Activated CD8-positive, alpha-beta memory T cell treated with anti-CD3 and anti-CD28 coated beads, Interleukin-2, amount 10 ng/mL, durations not matched to agents 7 days and 5 days (primary cell): ENCODE measurements at regions not wholly inside any gene's neighbourhood (a gene's known extent, or its start where the extent isn't known, plus 50 kb on each side); places are given as distances from the start of the nearest gene placed in this dataset.

Experiments used
- ATAC-seq: fragments of 150-1000 bp; cut with Tn5 transposase; one replicate; pipeline ENCODE4 v1.10.0; 2021; ENCODE audit warnings: moderate library complexity
- CTCF ChIA-PET: fragments of 350-600 bp; sonication (Branson Sonifier 250); formaldehyde crosslinking; loops from one replicate; lab custom pipeline; 2021; ENCODE audit warnings: antibody characterized with exemption; lab: Charles Lee
- DNase-seq: peaks from one replicate; pipeline ENCODE4 v3.0.0-alpha.2; 2020
- H3K27ac Mint-ChIP-seq: one replicate; pipeline ENCODE4 v1.8.0; 2021; ENCODE audit warnings: mild to moderate bottlenecking, mixed read lengths
- H3K27me3 Mint-ChIP-seq: one replicate; pipeline ENCODE4 v1.8.0; 2021; ENCODE audit warnings: mixed read lengths
- H3K36me3 Mint-ChIP-seq: one replicate; pipeline ENCODE4 v1.8.0; 2021; ENCODE audit warnings: mild to moderate bottlenecking, mixed read lengths
- H3K4me1 Mint-ChIP-seq: one replicate; pipeline ENCODE4 v1.8.0; 2021; ENCODE audit warnings: mixed read lengths
- H3K4me3 Mint-ChIP-seq: one replicate; pipeline ENCODE4 v1.8.0; 2021; ENCODE audit warnings: mild to moderate bottlenecking, moderate library complexity, mixed read lengths
- H3K9me3 Mint-ChIP-seq: one replicate; pipeline ENCODE4 v1.8.0; 2022; ENCODE audit warnings: low read depth, mixed read lengths

GRCh38 chr16:27699540-27699939, 149.6 kb downstream of the KATNIP start:
- H3K36me3 Mint-ChIP-seq = no peaks in the 10 kb centered on the region
- no peak overlapping the region for H3K4me3 Mint-ChIP-seq
- H3K9me3 Mint-ChIP-seq = no peaks in the 10 kb centered on the region
- H3K27ac Mint-ChIP-seq = no peak overlapping the region
- DNase-seq (no peak), ATAC-seq (no peak)
- CTCF ChIA-PET = no interaction called here
- H3K27me3 Mint-ChIP-seq = no peaks in the 10 kb centered on the region
- no peaks in the 10 kb centered on the region for H3K4me1 Mint-ChIP-seq

GRCh38 chr16:27700304-27700995, 150.5 kb downstream of the KATNIP start:
- no peak overlapping the region for H3K4me3 Mint-ChIP-seq
- H3K27me3 Mint-ChIP-seq = no peaks in the 10 kb centered on the region
- no peak for ATAC-seq
- H3K27ac Mint-ChIP-seq = no peak overlapping the region
- H3K4me1 Mint-ChIP-seq = no peaks in the 10 kb centered on the region
- CTCF ChIA-PET = no interaction called here
- DNase-seq = no peak
- H3K36me3 Mint-ChIP-seq = no peaks in the 10 kb centered on the region
- H3K9me3 Mint-ChIP-seq = no peaks in the 10 kb centered on the region

GRCh38 chr16:27701381-27701780, 151.4 kb downstream of the KATNIP start:
- Mint-ChIP-seq H3K9me3 (no peaks in the 10 kb centered on the region), H3K4me1 (no peaks in the 10 kb centered on the region), H3K27me3 (no peaks in the 10 kb centered on the region), H3K4me3 (no peak overlapping the region), H3K27ac (no peak overlapping the region), H3K36me3 (no peaks in the 10 kb centered on the region)
- CTCF ChIA-PET = no interaction called here
- DNase-seq (no peak), ATAC-seq (no peak)

- H3K4me3 Mint-ChIP-seq = no peak overlapping the region
- H3K27me3 Mint-ChIP-seq = no peaks in the 10 kb centered on the region
- DNase-seq (no peak), ATAC-seq (no peak)
- no peaks in the 10 kb centered on the region for H3K4me1 Mint-ChIP-seq
- no peak overlapping the region for H3K27ac Mint-ChIP-seq
- H3K36me3 Mint-ChIP-seq = no peaks in the 10 kb centered on the region
- H3K9me3 Mint-ChIP-seq = no peaks in the 10 kb centered on the region
- CTCF ChIA-PET = no interaction called here
Measured at GRCh38 chr16:27703121-27703520, 153.2 kb downstream of the KATNIP start.

GRCh38 chr16:27703545-27703944, 153.6 kb downstream of the KATNIP start:
- CTCF ChIA-PET = no interaction called here
- ATAC-seq = no peak
- Mint-ChIP-seq H3K27ac (no peak overlapping the region), H3K9me3 (no peaks in the 10 kb centered on the region), H3K36me3 (no peaks in the 10 kb centered on the region), H3K4me1 (no peaks in the 10 kb centered on the region), H3K4me3 (no peak overlapping the region), H3K27me3 (no peaks in the 10 kb centered on the region)
- no peak for DNase-seq

- no peaks in the 10 kb centered on the region for H3K4me1 Mint-ChIP-seq
- no peaks in the 10 kb centered on the region for H3K36me3 Mint-ChIP-seq
- H3K27ac Mint-ChIP-seq = no peak overlapping the region
- H3K4me3 Mint-ChIP-seq = no peak overlapping the region
- no peak for ATAC-seq
- DNase-seq = no peak
- no peaks in the 10 kb centered on the region for H3K9me3 Mint-ChIP-seq
- H3K27me3 Mint-ChIP-seq = no peaks in the 10 kb centered on the region
- CTCF ChIA-PET = interaction anchor here (1.2 kb wide), 1 partner anchor 11 kb away, joined by 3 read pairs; no protein-coding TSS in a partner anchor
Measured at GRCh38 chr16:27704252-27704651, 154.3 kb downstream of the KATNIP start.

GRCh38 chr16:27706156-27706865, 156.4 kb downstream of the KATNIP start:
- Mint-ChIP-seq H3K27me3 (no peaks in the 10 kb centered on the region), H3K27ac (no peak overlapping the region), H3K4me1 (no peaks in the 10 kb centered on the region), H3K36me3 (no peaks in the 10 kb centered on the region), H3K9me3 (no peaks in the 10 kb centered on the region), H3K4me3 (no peak overlapping the region)
- no peak for DNase-seq
- no peak for ATAC-seq
- CTCF ChIA-PET = no interaction called here

GRCh38 chr16:27706866-27707685, 157.1 kb downstream of the KATNIP start:
- Mint-ChIP-seq H3K27ac (no peak overlapping the region), H3K27me3 (no peaks in the 10 kb centered on the region), H3K9me3 (no peaks in the 10 kb centered on the region), H3K4me3 (no peak overlapping the region), H3K4me1 (no peaks in the 10 kb centered on the region), H3K36me3 (no peaks in the 10 kb centered on the region)
- DNase-seq (no peak), ATAC-seq (no peak)
- CTCF ChIA-PET = no interaction called here

GRCh38 chr16:27708651-27709050, 158.7 kb downstream of the KATNIP start:
- DNase-seq (no peak), ATAC-seq (no peak)
- H3K4me3 Mint-ChIP-seq = no peak overlapping the region
- CTCF ChIA-PET = no interaction called here
- H3K4me1 Mint-ChIP-seq = no peaks in the 10 kb centered on the region
- H3K27ac Mint-ChIP-seq = no peak overlapping the region
- H3K9me3 Mint-ChIP-seq = no peaks in the 10 kb centered on the region
- H3K36me3 Mint-ChIP-seq = no peaks in the 10 kb centered on the region
- no peaks in the 10 kb centered on the region for H3K27me3 Mint-ChIP-seq

GRCh38 chr16:27712251-27712711, 162.3 kb downstream of the KATNIP start:
- ATAC-seq (no peak), DNase-seq (no peak)
- H3K27ac Mint-ChIP-seq = no peak overlapping the region
- H3K4me1 Mint-ChIP-seq = no peaks in the 10 kb centered on the region
- H3K4me3 Mint-ChIP-seq = no peak overlapping the region
- CTCF ChIA-PET = no interaction called here
- H3K9me3 Mint-ChIP-seq = no peaks in the 10 kb centered on the region
- no peaks in the 10 kb centered on the region for H3K36me3 Mint-ChIP-seq
- no peaks in the 10 kb centered on the region for H3K27me3 Mint-ChIP-seq

GRCh38 chr16:27717726-27718125, 167.8 kb downstream of the KATNIP start:
- Mint-ChIP-seq H3K36me3 (no peaks in the 10 kb centered on the region), H3K4me3 (no peak overlapping the region), H3K27ac (no peak overlapping the region), H3K9me3 (no peaks in the 10 kb centered on the region), H3K4me1 (no peaks in the 10 kb centered on the region), H3K27me3 (no peaks in the 10 kb centered on the region)
- no peak for DNase-seq
- no peak for ATAC-seq
- CTCF ChIA-PET = interaction anchor here (1.4 kb wide), 1 partner anchor 12 kb away, joined by 3 read pairs; no protein-coding TSS in a partner anchor

- Mint-ChIP-seq H3K36me3 (no peaks in the 10 kb centered on the region), H3K4me1 (no peaks in the 10 kb centered on the region), H3K9me3 (no peaks in the 10 kb centered on the region), H3K4me3 (no peak overlapping the region), H3K27ac (no peak overlapping the region), H3K27me3 (no peaks in the 10 kb centered on the region)
- DNase-seq (no peak), ATAC-seq (no peak)
- CTCF ChIA-PET = no interaction called here
Measured at GRCh38 chr16:27718201-27719105, 168.5 kb downstream of the KATNIP start.

GRCh38 chr16:27719106-27719445, 169.1 kb downstream of the KATNIP start:
- ATAC-seq (no peak), DNase-seq (no peak)
- no peak overlapping the region for H3K27ac Mint-ChIP-seq
- H3K4me1 Mint-ChIP-seq = no peaks in the 10 kb centered on the region
- CTCF ChIA-PET = no interaction called here
- H3K36me3 Mint-ChIP-seq = no peaks in the 10 kb centered on the region
- no peaks in the 10 kb centered on the region for H3K9me3 Mint-ChIP-seq
- no peak overlapping the region for H3K4me3 Mint-ChIP-seq
- H3K27me3 Mint-ChIP-seq = no peaks in the 10 kb centered on the region
